HG03064 (cell line): ENCODE measurements at regions not wholly inside any gene's neighbourhood (a gene's known extent, or its start where the extent isn't known, plus 50 kb on each side); places are given as distances from the start of the nearest gene placed in this dataset.

Experiments used
- ATAC-seq: cut with Tn5 transposase; IDR thresholded peaks from one replicate; pipeline ENCODE4 v1.9.1; 2021; ENCODE audit warnings: low read depth; ENCODE audit not compliant: unreplicated experiment

- no peak for ATAC-seq
These were observed 349.4 kb upstream of the MAP3K7 start for GRCh38 chr6:90936286-90936685.

GRCh38 chr6:90934966-90935365 lies 348.1 kb upstream of the MAP3K7 start:
- no peak for ATAC-seq

GRCh38 chr6:90934081-90934480 lies 347.2 kb upstream of the MAP3K7 start:
- no peak for ATAC-seq

- no peak for ATAC-seq
These were observed 345.5 kb upstream of the MAP3K7 start for GRCh38 chr6:90932351-90932750.

- no peak for ATAC-seq
These were observed 341.2 kb upstream of the MAP3K7 start for GRCh38 chr6:90928051-90928450.

GRCh38 chr6:90925726-90926125 lies 338.9 kb upstream of the MAP3K7 start:
- no peak for ATAC-seq

- no peak for ATAC-seq
These were observed 335.5 kb upstream of the MAP3K7 start for GRCh38 chr6:90922325-90922724.

- no peak for ATAC-seq
These were observed 331.5 kb upstream of the MAP3K7 start for GRCh38 chr6:90918361-90918760.

- no peak for ATAC-seq
These were observed 330.5 kb upstream of the MAP3K7 start for GRCh38 chr6:90917376-90917775.

- ATAC-seq = no peak
These were observed 330.1 kb upstream of the MAP3K7 start for GRCh38 chr6:90916968-90917367.

- ATAC-seq = no peak
These were observed 328.5 kb upstream of the MAP3K7 start for GRCh38 chr6:90915224-90915915.

- no peak for ATAC-seq
These were observed 327.4 kb upstream of the MAP3K7 start for GRCh38 chr6:90914312-90914711.

GRCh38 chr6:90913266-90913960 lies 326.5 kb upstream of the MAP3K7 start:
- no peak for ATAC-seq

GRCh38 chr6:90911642-90912041 lies 324.8 kb upstream of the MAP3K7 start:
- no peak for ATAC-seq

- ATAC-seq = no peak
These were observed 324.0 kb upstream of the MAP3K7 start for GRCh38 chr6:90910893-90911292.

GRCh38 chr6:90907931-90908655 lies 321.2 kb upstream of the MAP3K7 start:
- no peak for ATAC-seq

- ATAC-seq = no peak
These were observed 318.5 kb upstream of the MAP3K7 start for GRCh38 chr6:90905351-90905750.

GRCh38 chr6:90900034-90900433 lies 313.2 kb upstream of the MAP3K7 start:
- ATAC-seq = no peak

- no peak for ATAC-seq
These were observed 311.9 kb upstream of the MAP3K7 start for GRCh38 chr6:90898763-90899162.

- no peak for ATAC-seq
These were observed 309.2 kb upstream of the MAP3K7 start for GRCh38 chr6:90896075-90896547.

GRCh38 chr6:90895299-90896074 lies 308.6 kb upstream of the MAP3K7 start:
- ATAC-seq = no peak
